ENCODE measurements at regions not wholly inside any gene's neighbourhood (a gene's known extent, or its start where the extent isn't known, plus 50 kb on each side); places are given as distances from the start of the nearest gene placed in this dataset.

- Histone ChIP-seq H3K36me3 (ENCODE audit: insufficient read depth, low read length) (no peaks in the 10 kb centered on the region), H3K9me3 (ENCODE audit: control insufficient read depth, insufficient read depth, low read length) (no peaks in the 10 kb centered on the region; the same call in 1 of the 2 replicates), H3K4me1 (ENCODE audit: insufficient read depth, low read length) (no peaks in the 10 kb centered on the region), H3K9ac (ENCODE audit: low read depth, low read length) (no peak overlapping the region)
Measured at GRCh38 chr2:84373391-84373790, 85.7 kb downstream of the SUCLG1 start.

- no peaks in the 10 kb centered on the region for H3K9me3 ChIP-seq (ENCODE audit: control insufficient read depth, insufficient read depth, low read length)
- H3K4me1 ChIP-seq (ENCODE audit: insufficient read depth, low read length): no peaks in the 10 kb centered on the region
Measured at GRCh38 chr2:84362541-84362940, 96.5 kb downstream of the SUCLG1 start.

GRCh38 chr2:84338069-84338468 is 121.0 kb downstream of the SUCLG1 start:
- Histone ChIP-seq H3K36me3 (ENCODE audit: insufficient read depth, low read length) (no peaks in the 10 kb centered on the region), H3K9ac (ENCODE audit: low read depth, low read length) (no peak overlapping the region), H3K4me1 (ENCODE audit: insufficient read depth, low read length) (no peaks in the 10 kb centered on the region), H3K9me3 (ENCODE audit: control insufficient read depth, insufficient read depth, low read length) (no peaks in the 10 kb centered on the region)

More at GRCh38 chr2:84362541-84362940, 96.5 kb downstream of the SUCLG1 start:
- H3K36me3 ChIP-seq (ENCODE audit: insufficient read depth, low read length): no peaks in the 10 kb centered on the region
- no peak overlapping the region for H3K9ac ChIP-seq (ENCODE audit: low read depth, low read length)

- Histone ChIP-seq H3K36me3 (ENCODE audit: insufficient read depth, low read length) (no peaks in the 10 kb centered on the region), H3K9me3 (ENCODE audit: control insufficient read depth, insufficient read depth, low read length) (no peaks in the 10 kb centered on the region), H3K9ac (ENCODE audit: low read depth, low read length) (no peak overlapping the region), H3K4me1 (ENCODE audit: insufficient read depth, low read length) (no peaks in the 10 kb centered on the region)
Measured at GRCh38 chr2:84327645-84328249, 131.3 kb downstream of the SUCLG1 start.

GRCh38 chr2:84326831-84327432 is 132.1 kb downstream of the SUCLG1 start:
- H3K9ac ChIP-seq (ENCODE audit: low read depth, low read length): no peak overlapping the region
- no peaks in the 10 kb centered on the region for H3K36me3 ChIP-seq (ENCODE audit: insufficient read depth, low read length)
- H3K4me1 ChIP-seq (ENCODE audit: insufficient read depth, low read length): no peaks in the 10 kb centered on the region
- no peaks in the 10 kb centered on the region for H3K9me3 ChIP-seq (ENCODE audit: control insufficient read depth, insufficient read depth, low read length)

GRCh38 chr2:84323890-84324289 is 135.2 kb downstream of the SUCLG1 start:
- H3K36me3 ChIP-seq (ENCODE audit: insufficient read depth, low read length): no peaks in the 10 kb centered on the region
- H3K9me3 ChIP-seq (ENCODE audit: control insufficient read depth, insufficient read depth, low read length): no peaks in the 10 kb centered on the region

GRCh38 chr2:84320940-84321339 is 138.1 kb downstream of the SUCLG1 start:
- Histone ChIP-seq H3K9me3 (ENCODE audit: control insufficient read depth, insufficient read depth, low read length) (no peaks in the 10 kb centered on the region), H3K36me3 (ENCODE audit: insufficient read depth, low read length) (no peaks in the 10 kb centered on the region), H3K4me1 (ENCODE audit: insufficient read depth, low read length) (no peaks in the 10 kb centered on the region), H3K9ac (ENCODE audit: low read depth, low read length) (no peak overlapping the region)

More at GRCh38 chr2:84323890-84324289, 135.2 kb downstream of the SUCLG1 start:
- H3K4me1 ChIP-seq (ENCODE audit: insufficient read depth, low read length): no peaks in the 10 kb centered on the region
- H3K9ac ChIP-seq (ENCODE audit: low read depth, low read length): no peak overlapping the region

GRCh38 chr2:84319581-84319980 is 139.5 kb downstream of the SUCLG1 start:
- Histone ChIP-seq H3K36me3 (ENCODE audit: insufficient read depth, low read length) (no peaks in the 10 kb centered on the region), H3K9me3 (ENCODE audit: control insufficient read depth, insufficient read depth, low read length) (no peaks in the 10 kb centered on the region), H3K9ac (ENCODE audit: low read depth, low read length) (no peak overlapping the region), H3K4me1 (ENCODE audit: insufficient read depth, low read length) (no peaks in the 10 kb centered on the region)

- Histone ChIP-seq H3K9me3 (ENCODE audit: control insufficient read depth, insufficient read depth, low read length) (no peaks in the 10 kb centered on the region), H3K9ac (ENCODE audit: low read depth, low read length) (no peak overlapping the region), H3K4me1 (ENCODE audit: insufficient read depth, low read length) (peaks cover 7% of the 10 kb centered on the region), H3K36me3 (ENCODE audit: insufficient read depth, low read length) (no peaks in the 10 kb centered on the region)
Measured at GRCh38 chr2:84317135-84317534, 141.9 kb downstream of the SUCLG1 start.

- Histone ChIP-seq H3K9me3 (ENCODE audit: control insufficient read depth, insufficient read depth, low read length) (no peaks in the 10 kb centered on the region), H3K4me1 (ENCODE audit: insufficient read depth, low read length) (peaks cover 7% of the 10 kb centered on the region), H3K36me3 (ENCODE audit: insufficient read depth, low read length) (no peaks in the 10 kb centered on the region), H3K9ac (ENCODE audit: low read depth, low read length) (no peak overlapping the region)
Measured at GRCh38 chr2:84314901-84315330, 144.2 kb downstream of the SUCLG1 start.

- no peaks in the 10 kb centered on the region for H3K36me3 ChIP-seq (ENCODE audit: insufficient read depth, low read length)
- H3K9me3 ChIP-seq (ENCODE audit: control insufficient read depth, insufficient read depth, low read length): no peaks in the 10 kb centered on the region
- H3K9ac ChIP-seq (ENCODE audit: low read depth, low read length): no peak overlapping the region
- H3K4me1 ChIP-seq (ENCODE audit: insufficient read depth, low read length): peaks cover 7% of the 10 kb centered on the region
Measured at GRCh38 chr2:84314250-84314649, 144.8 kb downstream of the SUCLG1 start.

- Histone ChIP-seq H3K9me3 (ENCODE audit: control insufficient read depth, insufficient read depth, low read length) (peaks cover 15% of the 10 kb centered on the region), H3K9ac (ENCODE audit: low read depth, low read length) (no peak overlapping the region), H3K4me1 (ENCODE audit: insufficient read depth, low read length) (peaks cover 5% of the 10 kb centered on the region), H3K36me3 (ENCODE audit: insufficient read depth, low read length) (no peaks in the 10 kb centered on the region)
Measured at GRCh38 chr2:84309281-84309680, 149.8 kb downstream of the SUCLG1 start.

- no peak overlapping the region for H3K9ac ChIP-seq (ENCODE audit: low read depth, low read length)
- H3K36me3 ChIP-seq (ENCODE audit: insufficient read depth, low read length): no peaks in the 10 kb centered on the region
- H3K9me3 ChIP-seq (ENCODE audit: control insufficient read depth, insufficient read depth, low read length): peaks cover 15% of the 10 kb centered on the region
- no peaks in the 10 kb centered on the region for H3K4me1 ChIP-seq (ENCODE audit: insufficient read depth, low read length)
Measured at GRCh38 chr2:84306361-84306760, 152.7 kb downstream of the SUCLG1 start.

GRCh38 chr2:84302513-84303412 is 156.3 kb downstream of the SUCLG1 start:
- Histone ChIP-seq H3K36me3 (ENCODE audit: insufficient read depth, low read length) (no peaks in the 10 kb centered on the region), H3K9me3 (ENCODE audit: control insufficient read depth, insufficient read depth, low read length) (peaks cover 15% of the 10 kb centered on the region), H3K9ac (ENCODE audit: low read depth, low read length) (no peak overlapping the region), H3K4me1 (ENCODE audit: insufficient read depth, low read length) (0 out of 2 replicates have a peak, but pooled peaks cover 7% of the 10 kb centered on the region)
